ENCODE measurements at regions not wholly inside any gene's neighbourhood (a gene's known extent, or its start where the extent isn't known, plus 50 kb on each side); places are given as distances from the start of the nearest gene placed in this dataset.

- DNase-seq (ENCODE audit: low spot score): no peak
Observed at GRCh38 chr15:95448531-95449229, 881.8 kb upstream of the NR2F2 start.

DNA sequence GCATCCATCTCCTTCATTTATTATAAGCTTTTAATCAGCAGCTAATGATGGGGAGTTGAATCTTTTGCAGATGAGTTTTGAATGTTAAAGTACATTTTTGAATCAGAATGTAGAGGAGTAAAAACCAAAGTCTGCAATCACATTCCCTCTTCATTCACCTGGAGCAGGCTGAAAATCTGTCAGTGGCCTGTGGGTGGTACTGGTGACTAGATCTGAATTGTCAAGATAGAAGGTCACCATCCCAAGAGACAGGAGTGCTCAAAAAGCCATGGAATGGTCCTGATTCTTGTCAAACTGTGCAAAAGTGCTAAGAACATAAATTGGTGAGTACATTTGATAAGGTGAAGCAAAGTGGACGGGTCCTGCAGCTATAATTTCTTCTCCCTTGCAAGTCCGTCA lies 881.3 kb upstream of the NR2F2 start:
- DNase-seq (ENCODE audit: low spot score): no peak

DNA sequence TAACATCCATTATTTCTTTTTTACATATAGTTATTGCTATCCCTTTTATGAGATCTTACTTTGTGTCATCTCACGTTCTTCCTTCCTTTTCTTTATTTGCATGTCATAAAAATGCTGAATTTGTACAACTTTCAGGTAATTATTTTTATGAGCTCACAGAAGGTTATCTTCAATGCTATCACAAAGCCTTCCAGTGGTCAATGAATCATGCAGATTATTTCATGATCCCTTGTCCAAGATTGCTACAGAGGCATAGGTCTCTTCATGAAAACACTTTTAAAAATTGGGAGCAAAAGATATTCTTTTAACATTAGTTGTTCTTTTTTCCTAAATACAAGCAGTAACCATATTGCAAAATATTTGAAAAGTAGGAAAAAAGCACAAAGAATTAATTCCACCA lies 880.1 kb upstream of the NR2F2 start:
- no peak for DNase-seq (ENCODE audit: low spot score)

GRCh38 chr15:95451938-95452337 lies 878.6 kb upstream of the NR2F2 start:
- no peak for DNase-seq (ENCODE audit: low spot score)

GRCh38 chr15:95454403-95455262 lies 875.9 kb upstream of the NR2F2 start:
- no peak for DNase-seq (ENCODE audit: low spot score)

GRCh38 chr15:95457520-95457919 lies 873.0 kb upstream of the NR2F2 start:
- no peak for DNase-seq (ENCODE audit: low spot score)

GRCh38 chr15:95458721-95459120 lies 871.8 kb upstream of the NR2F2 start:
- DNase-seq (ENCODE audit: low spot score): no peak

DNA sequence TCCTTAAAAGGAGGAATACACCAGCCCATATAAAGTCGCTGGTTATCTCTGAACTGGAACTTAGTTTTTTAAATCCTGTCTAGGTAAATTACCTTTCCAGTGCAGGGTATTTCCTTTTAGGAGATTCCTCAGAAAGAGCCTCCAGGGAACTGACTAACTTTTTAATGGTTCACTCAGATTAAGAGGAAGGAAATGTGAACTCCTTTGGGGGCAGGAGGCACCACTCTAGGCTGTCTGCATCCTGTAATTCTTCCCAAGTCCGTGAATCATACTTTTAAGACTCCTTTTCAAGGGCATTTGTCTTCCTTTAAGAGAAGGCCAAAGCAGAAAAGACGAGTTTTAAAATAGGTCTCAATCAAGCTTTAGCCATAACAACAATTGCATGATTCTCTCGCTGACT lies 871.2 kb upstream of the NR2F2 start:
- no peak for DNase-seq (ENCODE audit: low spot score)

GRCh38 chr15:95464509-95464908 lies 866.0 kb upstream of the NR2F2 start:
- no peak for DNase-seq (ENCODE audit: low spot score)

GRCh38 chr15:95468820-95469219 lies 861.7 kb upstream of the NR2F2 start:
- no peak for DNase-seq (ENCODE audit: low spot score)

GRCh38 chr15:95469496-95470000 lies 861.0 kb upstream of the NR2F2 start:
- no peak for DNase-seq (ENCODE audit: low spot score)

DNA sequence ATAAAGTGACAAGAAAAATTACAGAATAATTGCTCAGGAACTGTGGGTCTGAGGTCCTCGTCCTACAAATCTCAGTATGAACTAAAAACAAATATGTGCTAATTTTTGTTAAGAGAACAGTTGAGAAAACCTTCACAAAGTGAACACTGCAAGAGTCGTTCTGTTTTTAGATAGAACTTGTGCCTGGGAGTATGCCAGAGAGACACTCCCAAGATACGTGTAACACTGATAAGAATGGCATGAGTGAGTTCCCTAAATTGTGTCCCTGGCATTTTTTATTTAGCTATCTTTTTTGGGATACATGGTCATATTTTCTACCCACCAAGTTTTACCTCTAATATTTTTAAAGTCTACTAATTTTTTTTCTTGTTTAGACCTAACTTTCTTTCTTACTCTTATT lies 860.0 kb upstream of the NR2F2 start:
- no peak for DNase-seq (ENCODE audit: low spot score)

DNA sequence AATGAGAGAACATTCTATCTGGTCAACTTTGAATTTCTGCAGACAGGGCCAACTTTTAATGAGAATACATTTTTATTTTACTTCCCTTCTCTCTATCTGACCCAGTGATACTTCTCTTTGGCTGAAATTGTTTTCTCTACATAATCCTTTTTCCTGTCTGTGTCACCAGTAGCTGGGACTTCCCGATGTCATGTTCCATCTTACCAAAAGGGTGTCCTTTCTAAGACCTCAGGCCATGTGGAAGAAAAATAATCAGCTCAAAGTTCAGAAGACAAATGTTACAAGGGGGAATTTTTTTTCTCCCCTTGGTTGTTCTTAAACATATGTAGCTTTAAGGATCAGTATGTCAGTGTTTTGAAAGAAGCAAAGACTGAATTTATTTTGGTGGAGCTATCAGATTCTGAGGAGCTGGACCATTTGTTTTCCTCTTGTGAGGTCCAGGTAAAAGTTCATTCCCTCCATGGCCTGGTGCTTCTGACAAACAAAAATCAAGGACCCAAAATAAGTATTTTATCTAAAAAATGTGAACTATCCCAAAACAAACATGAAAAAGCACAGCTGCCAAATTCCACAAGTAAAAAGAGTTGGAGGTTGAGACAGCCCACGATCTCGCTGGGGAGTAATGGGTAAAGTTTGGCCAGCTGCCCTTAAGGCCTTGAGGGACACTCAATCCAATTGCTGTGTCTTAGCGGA lies 859.4 kb upstream of the NR2F2 start:
- no peak for DNase-seq (ENCODE audit: low spot score)

DNA sequence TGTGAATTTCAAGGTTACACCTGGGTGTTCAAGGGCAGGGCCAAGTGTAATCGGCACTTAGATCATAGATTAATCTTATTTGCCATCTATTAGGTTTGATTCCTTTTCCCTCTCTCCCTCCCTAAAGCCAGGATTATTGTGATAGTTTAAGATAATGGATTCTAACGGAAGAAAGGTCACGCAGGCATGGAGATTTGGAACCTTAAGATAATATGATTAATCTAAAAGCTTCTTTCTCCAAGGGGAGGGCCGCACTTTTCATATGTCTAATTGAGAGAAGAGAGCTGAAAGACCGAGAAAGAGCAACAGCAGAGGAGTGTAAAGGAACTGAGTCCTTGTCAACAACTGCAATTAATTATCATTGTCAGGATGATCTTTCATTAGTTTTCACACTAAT lies 858.8 kb upstream of the NR2F2 start:
- no peak for DNase-seq (ENCODE audit: low spot score)

DNA sequence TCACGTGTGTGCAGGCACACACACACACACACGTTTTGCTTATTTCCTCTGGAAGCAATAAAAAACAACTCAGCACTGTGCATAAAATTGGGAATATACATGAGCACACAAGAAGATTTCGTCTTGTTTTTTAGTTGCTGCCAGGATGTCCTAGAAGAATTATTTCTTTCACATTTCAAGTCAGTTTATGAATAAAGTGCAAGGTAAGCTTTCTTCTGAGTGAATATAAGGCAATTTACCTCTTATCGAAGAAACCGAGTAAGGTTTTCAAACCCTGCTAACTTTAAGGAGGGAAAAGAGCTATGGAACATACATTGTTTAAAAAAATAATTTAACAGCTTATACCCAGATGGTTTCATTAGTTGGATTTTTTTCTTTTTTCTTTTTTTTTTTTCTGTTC lies 855.4 kb upstream of the NR2F2 start:
- no peak for DNase-seq (ENCODE audit: low spot score)

DNA sequence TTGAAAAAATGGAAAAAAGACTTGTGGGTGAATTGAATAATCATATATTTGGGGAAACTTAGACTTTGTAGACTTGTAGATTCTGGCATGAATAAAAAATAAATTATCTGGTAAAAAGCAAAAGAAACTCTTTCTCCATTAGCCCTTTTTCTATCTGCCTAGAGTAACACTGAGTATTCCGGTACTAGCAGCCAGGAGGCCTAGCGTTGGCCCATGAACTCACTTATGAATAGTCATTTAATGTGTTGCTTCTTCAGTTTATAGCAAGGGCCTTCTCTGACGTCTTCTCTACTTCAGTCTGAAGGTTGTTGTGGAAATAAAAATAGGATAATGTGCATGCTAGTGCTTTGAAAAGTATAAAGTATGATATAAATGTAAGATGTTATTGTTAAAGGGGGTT lies 851.2 kb upstream of the NR2F2 start:
- no peak for DNase-seq (ENCODE audit: low spot score)

DNA sequence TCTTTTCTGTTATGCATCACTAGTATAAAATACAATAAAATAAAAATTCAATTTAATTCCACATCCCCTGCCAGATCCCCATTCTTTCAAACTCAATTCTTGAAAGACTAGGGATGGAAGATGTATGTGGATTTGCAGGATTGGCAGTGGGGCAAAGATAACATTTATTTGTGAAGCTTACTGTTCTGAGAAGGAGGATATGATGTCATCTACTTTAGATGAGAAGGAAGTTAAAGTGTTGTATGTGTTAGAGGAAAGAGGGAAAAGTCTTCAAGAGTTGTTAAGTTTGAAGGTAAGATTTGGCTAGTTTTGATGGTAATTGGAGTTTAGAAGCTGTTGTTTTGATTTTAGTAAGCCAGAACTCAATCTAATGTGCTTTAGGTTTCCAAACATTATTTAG lies 845.1 kb upstream of the NR2F2 start:
- no peak for DNase-seq (ENCODE audit: low spot score)

DNA sequence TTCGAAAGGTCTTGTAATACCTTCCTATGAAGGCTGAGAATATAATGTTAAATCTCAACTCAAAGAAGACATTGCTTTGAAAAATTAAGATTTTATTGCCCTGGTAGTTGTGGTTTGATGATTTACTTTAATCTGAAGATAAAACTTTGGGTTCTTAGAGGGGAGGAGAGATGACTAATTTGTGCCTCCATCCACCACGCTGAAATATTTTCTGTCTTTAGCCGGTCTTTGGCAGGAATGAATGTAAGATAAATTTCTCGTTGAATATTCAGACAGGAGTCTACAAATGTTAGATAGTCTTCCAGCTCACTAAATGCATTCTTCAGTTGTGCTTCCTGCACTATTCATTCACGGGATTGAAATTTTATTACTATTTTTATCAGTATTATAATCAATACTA lies 844.3 kb upstream of the NR2F2 start:
- no peak for DNase-seq (ENCODE audit: low spot score)

GRCh38 chr15:95489103-95489502 lies 841.4 kb upstream of the NR2F2 start:
- DNase-seq (ENCODE audit: low spot score): no peak

GRCh38 chr15:95492388-95493070 lies 838.0 kb upstream of the NR2F2 start:
- no peak for DNase-seq (ENCODE audit: low spot score)

DNA sequence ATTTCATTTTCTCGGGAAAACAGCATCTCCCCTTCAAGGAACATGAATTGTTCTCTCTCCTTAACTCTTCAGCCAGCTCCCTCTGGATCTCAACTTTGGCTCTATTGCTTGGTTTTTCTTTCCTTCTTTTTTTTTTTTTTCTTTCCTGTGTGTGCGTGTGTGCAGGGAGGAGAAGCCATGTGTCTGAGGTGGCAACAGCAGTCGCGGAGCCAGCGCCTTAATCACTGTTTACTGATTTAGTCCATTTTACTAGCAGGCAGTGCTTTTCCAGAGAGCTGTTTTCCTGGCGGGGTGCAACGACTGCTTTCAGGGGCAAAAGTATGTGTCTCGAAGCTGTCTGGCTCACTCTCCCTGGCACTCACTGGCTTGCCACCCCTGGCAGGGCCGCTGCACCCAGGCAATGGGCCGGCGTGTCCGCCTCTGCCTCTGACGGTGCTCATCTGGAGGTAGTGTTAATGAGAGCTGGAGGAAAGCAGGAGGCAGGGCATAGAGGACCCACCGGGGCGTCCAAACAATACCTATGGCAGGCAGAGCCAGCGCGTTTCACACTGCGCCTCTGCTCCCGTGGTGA lies 835.4 kb upstream of the NR2F2 start:
- no peak for DNase-seq (ENCODE audit: low spot score)

DNA sequence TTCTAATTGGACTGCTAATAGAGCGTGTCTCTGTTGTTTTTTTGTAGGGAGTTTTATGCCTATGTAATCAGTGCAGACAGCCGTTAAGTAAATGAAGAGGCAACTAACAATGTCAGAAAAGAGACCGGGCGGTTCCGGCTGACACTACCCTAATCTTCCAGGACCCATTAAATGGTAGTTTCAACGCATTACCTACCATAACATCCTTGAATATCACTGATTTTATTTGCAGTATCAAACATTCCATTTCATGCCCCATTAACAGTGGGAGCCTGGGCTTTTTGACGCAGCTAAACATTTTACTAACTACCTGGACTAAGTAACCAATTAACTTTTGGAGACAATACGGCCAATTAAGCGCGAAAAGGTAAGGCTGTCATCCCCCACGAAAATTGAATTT lies 832.9 kb upstream of the NR2F2 start:
- no peak for DNase-seq (ENCODE audit: low spot score)
